ENCODE measurements at regions not wholly inside any gene's neighbourhood (a gene's known extent, or its start where the extent isn't known, plus 50 kb on each side); places are given as distances from the start of the nearest gene placed in this dataset.

DNA sequence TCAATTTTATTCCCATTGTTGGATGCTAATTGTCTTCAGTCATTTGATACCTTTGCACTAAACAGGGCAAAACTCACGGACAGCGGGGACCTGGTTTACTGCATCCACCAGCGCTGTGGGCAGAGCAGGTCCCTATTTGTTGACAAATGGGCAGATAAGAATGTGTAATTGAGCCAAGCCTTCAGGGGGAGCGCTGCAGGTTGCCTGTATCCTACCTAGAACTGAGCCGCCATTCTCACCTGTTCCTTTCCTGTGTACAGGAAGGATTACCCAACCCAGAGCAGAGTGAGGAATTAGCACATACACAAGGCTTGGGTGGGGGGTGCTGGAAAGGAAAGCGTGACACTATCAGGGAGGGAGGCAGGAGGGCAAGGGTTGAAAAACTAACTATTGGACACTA is 89.1 kb upstream of the FOXA2 start:
- DNase-seq, result no peak
- no peaks in the 10 kb centered on the region for H3K36me3 ChIP-seq
- H3K4me1 ChIP-seq, result no peaks in the 10 kb centered on the region
- H3K4me3 ChIP-seq, result no peak overlapping the region
- no peak overlapping the region for H3K27ac ChIP-seq
- intact Hi-C loops (cut with DNase I), result no loop called here
- peaks cover 3% of the 10 kb centered on the region for H3K9me3 ChIP-seq
- H3K27me3 ChIP-seq, result peaks cover 4% of the 10 kb centered on the region
- TF ChIP-seq, protein P1, sequence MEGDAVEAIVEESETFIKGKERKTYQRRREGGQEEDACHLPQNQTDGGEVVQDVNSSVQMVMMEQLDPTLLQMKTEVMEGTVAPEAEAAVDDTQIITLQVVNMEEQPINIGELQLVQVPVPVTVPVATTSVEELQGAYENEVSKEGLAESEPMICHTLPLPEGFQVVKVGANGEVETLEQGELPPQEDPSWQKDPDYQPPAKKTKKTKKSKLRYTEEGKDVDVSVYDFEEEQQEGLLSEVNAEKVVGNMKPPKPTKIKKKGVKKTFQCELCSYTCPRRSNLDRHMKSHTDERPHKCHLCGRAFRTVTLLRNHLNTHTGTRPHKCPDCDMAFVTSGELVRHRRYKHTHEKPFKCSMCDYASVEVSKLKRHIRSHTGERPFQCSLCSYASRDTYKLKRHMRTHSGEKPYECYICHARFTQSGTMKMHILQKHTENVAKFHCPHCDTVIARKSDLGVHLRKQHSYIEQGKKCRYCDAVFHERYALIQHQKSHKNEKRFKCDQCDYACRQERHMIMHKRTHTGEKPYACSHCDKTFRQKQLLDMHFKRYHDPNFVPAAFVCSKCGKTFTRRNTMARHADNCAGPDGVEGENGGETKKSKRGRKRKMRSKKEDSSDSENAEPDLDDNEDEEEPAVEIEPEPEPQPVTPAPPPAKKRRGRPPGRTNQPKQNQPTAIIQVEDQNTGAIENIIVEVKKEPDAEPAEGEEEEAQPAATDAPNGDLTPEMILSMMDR (IDR thresholded peaks at IDR 0.05), result no peak
- no peak for ATAC-seq

- Histone ChIP-seq H3K36me3 (no peaks in the 10 kb centered on the region), H3K4me3 (no peak overlapping the region), H3K4me1 (no peaks in the 10 kb centered on the region), H3K27ac (no peak overlapping the region), H3K9me3 (peaks cover 3% of the 10 kb centered on the region), H3K27me3 (peaks cover 4% of the 10 kb centered on the region)
- DNase-seq (no peak), ATAC-seq (no peak)
- intact Hi-C loops (cut with DNase I), result no loop called here
- TF ChIP-seq, protein P1 (IDR thresholded peaks at IDR 0.05), result no peak
Observed at GRCh38 chr20:22675341-22675740, 91.0 kb upstream of the FOXA2 start.

DNA sequence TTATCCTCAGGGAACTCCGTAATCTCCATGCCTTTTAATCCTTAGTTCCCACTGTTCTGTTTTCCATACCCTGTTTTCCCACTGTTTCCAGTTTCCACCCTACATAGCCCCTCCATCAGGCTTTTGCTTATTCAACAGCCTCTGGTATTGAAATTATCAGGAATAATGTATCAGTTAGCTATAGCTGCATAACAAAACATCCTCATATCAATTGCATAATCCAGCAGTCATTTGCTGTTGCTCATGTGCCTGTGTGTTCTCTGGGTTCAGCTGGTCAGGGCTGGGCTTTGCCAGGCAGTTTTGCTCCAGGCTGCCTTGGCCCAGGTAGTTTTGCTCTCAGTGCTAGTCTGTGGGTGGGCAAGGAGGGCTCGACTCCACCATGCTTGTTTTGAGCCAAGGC is 94.3 kb upstream of the FOXA2 start:
- H3K27ac ChIP-seq, result no peak overlapping the region
- intact Hi-C loops (cut with DNase I), result no loop called here
- H3K36me3 ChIP-seq, result no peaks in the 10 kb centered on the region
- no peak for ATAC-seq
- H3K27me3 ChIP-seq, result no peaks in the 10 kb centered on the region
- H3K4me3 ChIP-seq, result no peak overlapping the region
- TF ChIP-seq, protein P1 (IDR thresholded peaks at IDR 0.05), result no peak
- H3K4me1 ChIP-seq, result no peaks in the 10 kb centered on the region
- no peak for DNase-seq
- no peaks in the 10 kb centered on the region for H3K9me3 ChIP-seq

DNA sequence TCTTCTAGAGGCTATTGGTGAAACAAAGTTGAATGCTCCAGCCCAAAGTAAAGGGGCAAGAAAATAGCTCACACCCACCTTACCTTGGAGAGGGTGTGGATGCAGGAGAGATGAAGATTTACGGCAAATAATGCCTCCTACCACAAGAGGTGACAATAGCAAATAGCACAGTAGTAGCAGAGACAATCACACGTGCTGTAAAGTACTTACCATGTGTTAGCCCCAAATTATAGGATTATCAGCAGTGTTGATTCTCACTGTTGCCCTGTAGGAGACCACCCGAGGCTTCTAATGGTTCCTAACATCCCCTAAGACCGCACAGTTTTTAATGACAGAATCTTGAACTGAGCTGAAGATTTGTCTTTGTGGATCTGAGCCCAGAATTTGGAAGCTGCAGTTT is 94.8 kb upstream of the FOXA2 start:
- no peak overlapping the region for H3K27ac ChIP-seq
- H3K4me1 ChIP-seq, result no peaks in the 10 kb centered on the region
- DNase-seq (no peak), ATAC-seq (no peak)
- TF ChIP-seq, protein P1 (IDR thresholded peaks at IDR 0.05), result no peak
- intact Hi-C loops (cut with DNase I), result no loop called here
- H3K9me3 ChIP-seq, result no peaks in the 10 kb centered on the region
- no peak overlapping the region for H3K4me3 ChIP-seq
- no peaks in the 10 kb centered on the region for H3K27me3 ChIP-seq
- H3K36me3 ChIP-seq, result no peaks in the 10 kb centered on the region

DNA sequence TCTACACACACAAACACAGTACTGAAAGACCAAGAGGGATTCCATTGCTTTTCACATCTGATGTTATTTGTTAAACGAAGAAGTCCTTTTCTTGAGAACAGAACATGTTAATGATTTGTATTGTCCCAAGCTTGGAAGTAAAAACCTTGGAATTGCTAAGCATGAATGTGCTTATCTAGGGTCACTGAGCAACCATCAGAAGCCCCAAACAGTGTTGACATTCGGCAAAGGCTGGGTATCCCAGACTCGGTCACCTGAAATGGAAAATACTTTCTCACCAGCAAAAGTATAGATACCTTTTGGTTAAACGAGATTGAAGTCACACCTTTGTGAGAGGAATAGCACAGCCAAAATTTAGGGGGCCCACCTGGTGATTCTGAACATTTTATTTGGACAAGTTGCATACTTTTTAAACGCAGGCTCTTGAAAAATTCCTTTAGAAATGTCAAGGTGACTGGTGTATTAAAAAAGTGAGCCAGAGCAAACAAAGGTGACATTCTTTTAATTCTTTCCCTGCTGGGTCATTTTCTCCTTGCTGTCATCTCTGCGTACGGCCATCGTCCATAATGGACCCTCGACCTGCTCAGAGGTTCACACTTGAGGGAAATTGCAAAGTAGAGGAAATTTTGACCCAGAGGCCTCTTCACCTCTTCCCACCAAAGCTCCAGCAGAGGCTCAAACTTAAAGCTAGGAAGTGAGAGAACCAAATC is 95.8 kb upstream of the FOXA2 start:
- Histone ChIP-seq H3K27ac (no peak overlapping the region), H3K9me3 (no peaks in the 10 kb centered on the region), H3K4me3 (no peak overlapping the region), H3K27me3 (no peaks in the 10 kb centered on the region), H3K4me1 (no peaks in the 10 kb centered on the region), H3K36me3 (no peaks in the 10 kb centered on the region)
- TF ChIP-seq, protein P1 (IDR thresholded peaks at IDR 0.05), result no peak
- ATAC-seq (peak; percentile 27), DNase-seq (no peak)
- intact Hi-C loops (cut with DNase I), result loop anchor here (5.0 kb wide), 1 partner anchor 343 kb away; no protein-coding TSS in a partner anchor
